HG03097 (cell line): ENCODE measurements at regions not wholly inside any gene's neighbourhood (a gene's known extent, or its start where the extent isn't known, plus 50 kb on each side); places are given as distances from the start of the nearest gene placed in this dataset.

Experiments
- ATAC-seq: cut with Tn5 transposase; IDR thresholded peaks from one replicate; pipeline ENCODE4 v1.9.1; 2021; ENCODE audit not compliant: unreplicated experiment, low FRiP score

DNA sequence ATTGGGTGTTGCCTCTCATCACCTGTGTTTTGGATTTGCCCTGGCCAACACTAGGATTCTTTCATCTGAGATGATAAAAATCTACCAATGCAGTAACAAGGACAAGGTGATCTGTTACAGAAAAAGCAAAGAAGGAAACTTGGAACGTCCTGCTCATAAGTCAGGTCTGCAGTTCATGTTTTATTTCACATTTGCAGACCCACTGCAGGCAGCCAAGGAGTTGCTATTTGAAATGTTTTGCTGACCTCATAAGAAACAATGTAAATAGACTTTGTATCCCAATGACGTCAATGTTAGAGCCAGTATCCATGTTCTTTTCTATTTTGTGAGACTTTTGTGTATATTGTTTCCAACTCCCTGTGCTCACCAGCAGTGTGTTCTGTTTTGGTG lies 312.9 kb downstream of the DEPDC1B start:
- ATAC-seq, result no peak

DNA sequence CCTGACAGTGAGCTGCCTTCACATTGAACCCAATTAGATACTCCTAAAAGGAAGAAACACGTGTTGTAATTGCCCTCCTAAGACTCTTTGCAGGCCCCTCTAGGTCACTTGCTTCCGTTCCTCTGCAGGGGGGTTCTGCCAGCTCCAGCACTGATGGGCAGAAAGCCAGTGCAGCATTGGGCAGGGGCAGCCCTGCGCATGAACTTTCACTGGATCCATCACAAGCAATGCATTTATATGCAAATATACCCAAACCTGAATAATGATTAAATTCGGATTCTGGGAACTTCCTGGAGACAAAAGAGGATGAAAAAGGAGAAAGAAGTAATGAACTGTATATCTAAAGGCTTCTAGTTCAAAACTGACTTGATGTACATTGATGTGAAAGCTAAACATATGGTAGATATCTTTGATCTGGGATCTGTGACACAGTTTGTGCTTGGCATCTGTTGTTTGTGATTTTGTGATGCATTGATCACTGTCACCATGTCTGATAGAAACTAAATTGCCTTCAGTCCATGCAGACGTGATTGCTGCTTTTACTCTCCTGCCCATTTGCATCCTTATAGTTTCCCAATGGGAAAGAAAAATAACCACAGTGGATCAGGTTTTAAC lies 313.4 kb downstream of the DEPDC1B start:
- no peak for ATAC-seq

DNA sequence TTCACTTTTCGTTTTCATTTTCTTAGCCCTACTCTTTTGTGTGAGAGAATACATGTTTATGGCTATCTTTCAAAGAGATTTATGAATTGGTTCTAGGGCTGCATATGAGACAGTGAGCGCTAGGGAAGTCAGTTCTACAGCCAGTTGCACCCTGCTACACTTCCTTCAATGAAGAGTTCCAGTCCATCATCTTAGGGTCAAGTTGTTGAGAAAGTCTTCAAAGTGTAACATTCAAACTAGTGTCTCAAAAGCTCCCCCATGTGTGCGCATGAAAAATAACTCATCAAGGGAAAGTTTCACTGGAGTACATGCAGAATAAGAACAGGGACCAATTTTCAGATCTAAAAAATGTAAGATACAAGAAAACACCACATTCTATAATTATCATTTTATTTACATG lies 317.2 kb downstream of the DEPDC1B start:
- no peak for ATAC-seq

DNA sequence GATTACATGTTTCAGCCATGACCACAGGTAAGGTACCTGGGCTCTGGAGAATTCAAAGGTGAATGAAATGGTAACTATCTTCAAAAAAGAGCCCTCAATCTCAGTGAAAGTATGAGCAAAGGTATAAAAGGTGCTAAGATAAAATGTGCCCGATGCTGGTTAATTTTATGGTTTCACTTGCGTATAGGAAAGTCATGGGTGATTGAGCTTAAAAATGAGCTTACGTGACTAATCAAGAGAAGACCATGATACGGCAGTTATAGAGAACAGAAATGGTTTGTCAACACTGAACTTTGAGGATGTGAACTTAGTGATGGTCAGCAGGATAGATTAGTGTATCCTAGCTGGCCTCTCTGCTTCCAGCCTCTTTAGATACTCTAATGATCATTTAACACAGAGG lies 320.1 kb downstream of the DEPDC1B start:
- ATAC-seq, result no peak

DNA sequence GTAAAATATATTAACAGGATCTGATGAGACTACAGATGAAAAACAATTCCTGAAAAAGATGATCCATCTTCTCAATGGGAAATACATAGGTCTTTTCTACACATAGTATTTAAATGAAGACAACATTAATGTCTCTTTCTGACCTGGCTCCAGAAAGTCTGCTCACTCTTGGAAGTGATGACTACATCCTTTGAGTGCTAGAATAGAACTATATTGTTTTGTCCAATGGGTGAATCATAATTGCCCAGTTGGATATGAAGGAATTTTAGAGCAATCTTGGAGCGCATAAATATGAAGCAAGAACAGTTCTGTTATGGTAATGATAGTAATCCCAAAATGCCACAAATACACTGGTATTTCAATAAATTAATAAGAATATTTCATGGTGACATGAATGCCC lies 322.1 kb downstream of the DEPDC1B start:
- no peak for ATAC-seq

DNA sequence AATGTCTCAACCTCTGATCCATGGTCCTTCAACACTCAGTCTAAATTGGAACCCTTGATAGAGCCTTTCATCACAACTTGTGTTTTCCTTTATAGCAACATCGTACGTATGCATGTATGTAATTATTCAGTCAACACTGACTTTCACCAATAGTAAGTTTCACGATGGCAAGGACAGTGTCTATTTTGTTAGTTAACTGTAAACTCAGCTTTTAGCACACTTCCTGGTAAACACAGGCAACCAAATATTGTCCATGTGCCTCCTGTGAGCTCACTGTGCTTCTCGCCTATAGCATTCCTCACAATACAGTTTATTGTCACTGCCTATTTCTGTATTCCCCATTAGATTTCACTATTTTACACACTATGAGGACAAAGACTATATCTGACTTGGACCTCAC lies 323.1 kb downstream of the DEPDC1B start:
- ATAC-seq, result no peak

DNA sequence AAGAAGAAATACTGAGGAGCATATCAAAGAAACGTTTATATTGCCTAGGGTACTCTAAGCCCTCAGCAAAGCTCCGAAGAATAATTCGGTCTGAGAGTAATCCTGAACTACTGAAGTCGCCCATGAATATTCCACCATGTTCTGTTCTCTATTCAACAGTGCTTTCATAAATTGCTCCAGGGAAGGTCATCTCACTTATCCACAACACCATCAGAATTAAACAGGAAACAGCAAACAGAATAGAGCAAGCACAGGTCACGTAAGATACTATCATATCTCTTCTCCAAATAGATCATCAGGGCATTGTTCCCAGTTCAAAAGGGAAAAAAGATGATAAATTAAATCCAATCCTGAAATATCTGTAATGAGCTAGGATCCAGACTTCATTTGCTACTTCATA lies 325.6 kb downstream of the DEPDC1B start:
- no peak for ATAC-seq

DNA sequence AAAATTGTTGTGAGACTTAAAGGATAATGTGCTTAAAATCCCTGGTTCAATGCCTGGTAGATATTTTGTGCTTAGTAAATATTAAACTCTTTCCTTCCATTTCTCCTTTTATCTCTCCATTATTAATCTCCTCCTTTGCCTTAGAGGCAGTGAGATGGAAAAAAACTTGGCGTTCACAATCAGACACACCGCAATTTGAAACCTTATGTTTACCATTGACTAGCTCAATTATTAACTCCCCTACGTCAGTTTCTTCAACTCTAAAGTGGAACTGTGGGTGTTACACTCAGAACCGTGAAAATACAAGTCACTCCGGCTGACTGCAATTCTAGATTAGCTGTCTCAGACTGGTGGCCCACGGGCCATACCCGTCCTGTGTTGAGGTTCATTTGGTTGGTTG lies 327.2 kb downstream of the DEPDC1B start:
- ATAC-seq, result no peak

DNA sequence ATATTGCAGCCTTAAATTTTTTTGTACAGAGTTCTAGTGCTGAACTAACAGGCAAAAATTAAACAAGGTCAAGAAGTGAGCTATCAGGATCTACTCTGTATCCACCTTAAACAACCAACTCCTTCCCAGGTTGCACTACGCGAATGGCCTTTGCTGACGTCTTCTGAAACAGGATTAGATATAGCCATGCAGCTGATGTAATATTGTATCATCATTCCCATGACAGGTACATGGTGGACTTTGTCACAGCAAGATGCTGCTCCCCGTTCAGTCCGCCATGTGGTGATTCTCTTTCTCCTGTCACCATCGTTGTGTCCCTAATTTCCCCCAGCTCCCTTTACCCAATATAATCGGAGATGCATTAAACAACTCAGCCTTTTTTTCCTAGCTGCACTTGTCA lies 328.9 kb downstream of the DEPDC1B start:
- ATAC-seq, result no peak

DNA sequence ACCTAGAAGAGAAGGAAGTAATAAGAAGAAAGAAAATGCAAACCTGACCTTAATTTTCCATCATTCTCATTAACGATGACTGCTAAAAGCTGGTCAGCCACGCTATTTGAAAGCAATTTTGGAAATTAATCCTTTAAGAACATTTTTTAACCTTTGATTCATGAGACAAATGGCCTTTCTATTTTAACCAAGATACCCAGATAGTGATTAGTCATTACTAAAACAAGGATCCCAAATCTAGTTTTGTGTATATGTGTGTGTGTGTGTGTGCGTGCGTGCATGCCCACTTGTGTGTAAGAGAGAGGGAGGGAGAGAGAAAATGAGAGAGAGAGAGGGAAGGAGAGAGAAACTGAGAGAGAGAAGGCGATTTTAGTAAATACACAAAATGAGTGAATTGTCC lies 329.5 kb downstream of the DEPDC1B start:
- ATAC-seq, result no peak

DNA sequence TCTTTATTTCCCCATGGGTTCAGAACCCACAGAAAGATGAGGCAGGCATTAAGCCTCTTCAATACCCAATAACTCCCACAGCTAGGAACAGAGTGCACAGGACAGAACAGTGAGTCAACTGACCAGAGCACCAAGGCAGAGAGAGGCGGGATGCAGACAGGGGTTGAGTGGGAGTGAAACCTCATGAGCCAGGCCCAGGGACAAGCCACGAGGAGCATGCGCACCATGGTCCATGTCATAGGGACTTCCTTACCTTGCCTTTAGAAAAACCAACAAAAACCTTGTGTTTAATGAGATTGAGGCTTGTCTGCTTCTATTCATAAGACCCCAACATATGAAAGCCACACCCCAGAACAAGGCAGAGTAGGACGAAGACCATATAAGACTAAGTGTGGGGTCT lies 330.6 kb downstream of the DEPDC1B start:
- ATAC-seq, result no peak

DNA sequence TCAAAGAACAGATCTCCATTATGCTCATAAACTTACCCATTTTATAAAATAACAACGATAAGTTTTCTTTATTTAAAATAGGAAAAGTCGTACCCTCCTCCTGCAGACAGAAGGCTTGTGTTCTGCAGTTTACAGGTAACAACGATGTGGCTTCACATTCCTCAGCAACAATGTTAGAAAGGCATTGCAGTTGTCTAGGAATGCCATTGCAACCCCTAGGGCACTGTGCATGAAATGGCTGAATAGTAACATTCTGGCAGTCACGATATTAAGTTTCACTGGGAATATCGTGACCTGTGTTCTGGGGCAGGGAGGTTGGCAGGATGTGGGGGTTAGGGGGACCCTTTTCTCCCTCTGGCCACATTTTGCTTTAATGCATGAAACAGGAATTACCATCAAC lies 331.9 kb downstream of the DEPDC1B start:
- ATAC-seq, result no peak

DNA sequence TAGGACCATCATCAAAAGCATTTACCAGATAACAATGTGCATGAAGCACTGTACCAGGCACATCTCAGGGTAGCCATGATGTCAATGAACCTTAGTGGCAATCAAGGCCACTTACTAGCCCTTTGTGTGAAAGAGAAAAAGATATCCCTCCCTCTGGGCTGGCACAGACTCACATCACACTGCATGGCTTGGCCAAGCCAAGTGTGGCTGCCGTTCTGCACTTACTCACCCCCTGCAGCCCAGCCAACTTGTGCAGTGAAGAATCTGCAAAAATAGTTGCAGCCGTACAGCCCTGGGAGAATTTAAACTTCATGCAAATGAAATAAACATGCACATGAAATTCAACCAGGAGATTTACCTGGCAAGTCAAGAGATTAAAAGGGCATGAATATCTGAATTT lies 333.5 kb downstream of the DEPDC1B start:
- ATAC-seq, result no peak

DNA sequence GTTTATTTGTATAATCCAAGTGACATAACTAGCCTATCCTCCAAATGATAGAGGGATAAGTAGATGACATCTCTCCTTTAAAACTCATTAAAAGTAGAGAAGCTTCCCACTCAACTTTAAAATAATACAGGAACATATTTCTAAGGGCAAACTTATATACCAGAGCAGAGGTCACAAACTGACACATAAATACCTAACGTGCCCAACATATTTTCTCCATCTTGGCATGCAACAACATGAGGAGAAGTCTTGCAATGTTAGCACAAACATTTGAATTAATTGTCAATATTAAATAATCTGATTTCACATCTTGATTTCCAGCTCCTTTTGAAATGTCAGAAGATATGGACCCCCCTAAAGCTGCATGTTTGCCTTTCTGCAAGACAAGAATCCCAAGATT lies 335.0 kb downstream of the DEPDC1B start:
- ATAC-seq, result no peak

DNA sequence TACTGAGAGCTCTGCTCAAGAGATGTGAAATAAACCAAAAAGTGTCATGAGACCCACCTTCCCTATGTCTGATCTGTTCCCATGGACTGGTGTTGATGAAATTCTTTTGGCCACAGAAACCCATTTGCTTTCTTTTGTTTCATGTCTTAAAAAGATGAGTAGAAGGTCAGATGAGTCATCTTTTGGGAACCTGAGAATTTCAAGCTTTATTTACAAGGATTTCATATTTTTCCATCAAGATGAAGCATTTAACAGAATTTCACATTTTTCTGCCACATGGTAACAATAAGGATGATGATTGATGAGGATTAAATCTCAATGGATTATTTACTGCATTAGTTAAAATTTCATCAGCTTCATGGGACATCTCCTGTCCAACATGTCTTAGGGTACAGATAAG lies 337.8 kb downstream of the DEPDC1B start:
- no peak for ATAC-seq

DNA sequence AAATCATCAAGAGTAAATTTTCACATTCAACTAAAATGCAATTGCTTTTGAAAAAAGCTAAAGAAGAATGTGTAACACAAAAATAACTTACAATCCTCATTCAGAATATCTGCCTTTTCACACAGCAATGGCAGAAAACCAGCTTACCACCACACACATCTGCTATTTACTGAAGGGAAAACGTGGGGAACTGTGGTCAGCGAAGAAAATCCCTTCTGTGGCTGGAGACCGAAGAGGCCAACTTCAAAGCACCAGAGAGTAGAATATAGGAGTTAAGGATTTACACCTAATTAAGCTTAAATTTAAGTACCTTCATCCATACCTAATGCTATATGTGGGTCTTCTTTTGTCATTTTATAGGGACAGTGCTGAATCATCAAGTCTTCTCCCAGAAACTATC lies 339.6 kb downstream of the DEPDC1B start:
- ATAC-seq, result no peak

DNA sequence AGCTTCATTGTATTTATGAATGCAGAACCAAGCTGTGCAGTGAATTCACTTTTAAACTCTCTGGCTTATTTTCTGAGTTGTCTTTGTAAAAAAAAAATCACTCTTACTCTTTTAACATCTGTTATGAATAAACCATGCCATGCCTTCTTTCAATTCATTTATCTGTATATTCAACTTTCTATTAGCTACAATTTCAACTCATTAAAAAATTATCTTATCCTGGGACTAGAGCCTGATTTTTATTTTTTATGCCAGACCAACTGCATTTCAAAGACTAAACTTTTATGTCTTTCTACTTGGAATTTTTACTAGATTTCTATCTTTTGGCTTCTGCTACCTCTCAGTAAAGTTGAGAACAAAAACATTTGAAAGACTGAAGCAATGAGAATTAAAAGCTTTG lies 342.7 kb downstream of the DEPDC1B start:
- ATAC-seq, result no peak

DNA sequence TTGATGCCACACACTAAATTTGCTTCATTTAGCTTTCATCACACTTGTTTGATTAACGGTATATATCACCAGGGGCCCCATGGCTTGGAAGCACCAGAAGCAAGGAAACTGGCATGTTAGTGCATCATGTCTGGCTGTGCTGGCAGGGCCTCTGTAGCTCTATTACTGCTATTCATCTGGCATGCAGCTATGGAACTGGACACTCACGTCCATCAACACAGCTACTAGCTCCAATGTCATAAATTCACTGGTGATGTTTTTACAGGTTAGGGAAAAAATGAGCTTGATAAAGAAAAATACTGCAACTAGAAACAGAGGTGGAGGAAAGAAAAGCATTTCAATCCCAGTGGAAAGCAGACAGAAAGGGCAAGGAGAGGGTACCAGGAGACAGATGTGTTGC lies 343.2 kb downstream of the DEPDC1B start:
- ATAC-seq, result no peak

DNA sequence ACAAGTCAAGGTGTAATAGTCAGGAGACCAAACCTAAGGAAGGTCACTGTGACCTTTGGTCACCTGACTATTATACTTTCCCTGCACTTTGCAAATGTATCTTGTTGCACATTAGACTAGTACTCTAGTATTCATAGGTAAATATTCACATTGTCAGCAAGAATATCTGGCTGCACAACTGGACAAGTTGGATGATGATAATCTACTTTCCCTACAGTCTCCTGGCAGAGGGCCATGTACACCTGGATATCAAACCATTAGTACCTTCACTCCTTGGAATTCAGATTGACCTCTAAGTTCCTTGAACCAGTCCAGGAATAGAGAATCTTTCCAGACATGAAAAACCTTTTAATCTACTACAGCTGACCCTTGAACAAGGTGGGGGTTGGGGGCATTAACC lies 344.8 kb downstream of the DEPDC1B start:
- ATAC-seq, result no peak

DNA sequence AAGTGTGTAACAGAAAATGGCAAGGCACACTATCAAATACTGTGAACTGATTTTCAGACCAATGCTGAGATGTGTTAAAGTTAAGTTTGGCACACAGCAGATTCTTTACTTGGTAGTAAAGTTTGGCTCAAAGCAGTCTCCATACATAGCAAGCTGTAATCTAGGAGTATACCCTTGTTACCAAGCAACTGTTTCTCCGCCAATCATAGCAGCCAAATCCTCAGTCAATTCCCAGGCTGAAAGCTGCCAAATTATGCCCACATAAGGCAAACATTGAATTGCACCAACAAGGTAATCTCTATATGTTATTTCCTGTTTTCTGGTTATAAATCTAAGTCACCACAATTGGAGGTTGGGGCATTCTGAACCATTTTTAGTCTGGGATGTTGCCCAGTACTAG lies 345.7 kb downstream of the DEPDC1B start:
- no peak for ATAC-seq

DNA sequence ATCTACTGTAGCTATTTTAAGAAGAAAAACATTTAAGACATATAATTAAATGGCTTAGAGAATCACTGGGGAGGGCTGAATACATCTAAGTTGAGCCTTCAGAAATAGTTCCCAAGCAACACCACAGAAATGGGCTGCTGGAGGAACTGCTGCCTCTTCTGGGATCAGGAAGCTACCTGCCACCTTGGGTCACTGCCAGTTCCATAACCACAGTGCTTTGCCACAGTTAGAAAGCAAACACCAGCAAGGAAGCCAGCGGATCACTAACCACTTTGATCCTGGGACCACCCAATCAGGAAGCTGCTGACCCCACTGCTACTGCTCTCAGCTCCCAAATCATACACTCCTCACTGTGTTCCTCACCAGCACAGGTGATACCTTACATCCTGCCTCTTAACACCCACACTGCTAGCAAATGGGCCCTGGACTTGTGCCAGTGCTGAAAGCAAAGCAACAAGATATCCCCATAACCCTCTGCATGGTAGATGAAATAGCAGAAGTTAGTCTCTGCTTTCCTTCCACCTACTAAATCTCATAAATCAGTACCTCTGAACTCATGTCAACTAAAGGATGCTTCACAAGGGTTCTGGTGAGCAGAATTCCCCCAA lies 346.9 kb downstream of the DEPDC1B start:
- ATAC-seq, result no peak

DNA sequence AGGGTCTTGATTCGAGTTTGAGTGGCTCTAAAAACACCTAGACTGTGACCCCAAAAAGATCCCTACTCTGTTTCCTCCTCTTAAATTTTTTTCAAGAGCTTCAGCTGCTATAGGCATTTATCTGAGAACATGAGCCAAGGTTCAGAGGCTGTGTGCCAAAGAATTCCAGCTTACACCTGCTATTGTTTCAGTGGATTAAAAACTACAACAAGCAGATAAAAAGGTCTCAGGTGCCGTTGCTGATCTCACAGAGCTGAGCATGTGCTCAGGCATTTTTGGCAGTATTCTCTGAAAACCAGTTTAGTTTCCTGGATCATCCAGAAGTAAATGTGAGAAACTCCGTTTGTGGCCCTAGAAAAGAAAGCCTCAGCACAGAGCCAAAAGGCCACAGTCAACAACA lies 349.2 kb downstream of the DEPDC1B start:
- no peak for ATAC-seq

DNA sequence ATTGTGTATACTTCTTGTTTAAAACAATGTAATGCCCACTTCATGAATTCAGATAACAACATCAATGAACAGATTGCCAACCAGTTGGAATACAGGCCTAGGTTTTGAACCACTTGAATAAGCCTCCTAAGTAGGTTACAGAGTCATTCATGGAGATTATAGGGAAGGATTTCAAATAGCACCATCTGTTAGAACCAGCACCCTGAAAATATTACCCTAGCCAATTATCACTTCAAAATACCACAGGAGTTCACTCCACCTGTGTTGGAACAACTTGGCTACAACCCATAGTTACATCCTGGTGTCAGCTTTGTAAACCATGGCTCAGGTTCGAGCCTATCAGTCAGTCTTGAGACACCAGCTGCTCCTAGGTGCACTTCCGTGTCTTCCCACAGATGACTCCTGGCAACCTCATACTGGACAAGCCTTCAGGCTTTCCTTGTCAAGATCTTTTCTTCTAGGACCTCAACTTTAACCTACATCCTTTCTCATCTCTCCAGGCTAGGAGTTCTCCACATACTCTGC lies 350.0 kb downstream of the DEPDC1B start:
- ATAC-seq, result no peak
